K562 (cell line): ENCODE measurements at regions not wholly inside any gene's neighbourhood (a gene's known extent, or its start where the extent isn't known, plus 50 kb on each side); places are given as distances from the start of the nearest gene placed in this dataset.

ENCODE experiments used
- ATAC-seq: fragments of 200-7000 bp; cut with Tn5 transposase; 3 replicates; pipeline ENCODE4 v1.9.1; 2020; ENCODE audit warnings: moderate library complexity
- BruUV-seq: library from RNA; stranded (reverse); fragments of 400-500 nt; replicated peaks from 2 replicates; lab custom pipeline; 2021; lab: Mats Ljungman, UMichigan
- CTCF ChIA-PET: fragments of 300-600 bp; formaldehyde crosslinking; extraction: SDS; loops from one replicate; lab custom pipeline; 2021; ENCODE audit warnings: low intra/inter-chr PET ratio; lab: Yijun Ruan, JAX
- POLR2A ChIA-PET: fragments of 300-600, 350-650 bp; sonication (Branson Sonifier 250); formaldehyde crosslinking; extraction: SDS; loops from one replicate; lab custom pipeline; 2021; ENCODE audit warnings: antibody characterized with exemption, inconsistent platforms; lab: Yijun Ruan, JAX
- DNase-seq, 4 experiments: peaks; one replicate each; pipeline versions ENCODE4 v3.0.0 to v3.0.0-alpha.2; 2011 to 2018; ENCODE audit warnings: low spot score in 3 of 4, mixed read lengths in 3 of 4; ENCODE audit errors: extremely low read depth in 1 of 4
- FAIRE-seq: peaks from 2 replicates; lab custom pipeline; 2011; peaks lifted over from hg19 to GRCh38; lab: Jason Lieb, UNC
- H2AFZ ChIP-seq: 2 replicates; pipeline ENCODE4 v1.6.0; 2011; ENCODE audit warnings: low read depth, low read length, control low read depth, inconsistent platforms
- H3K27ac ChIP-seq: fragments of 200-600 bp; 3 replicates; pipeline ENCODE4 v1.8.0; 2011; ENCODE audit warnings: low read depth, mild to moderate bottlenecking, control low read depth, inconsistent platforms, low read length, moderate library complexity, mixed read lengths; ENCODE audit errors: extremely low read depth
- H3K27me3 ChIP-seq, 2 experiments: fragments of 300-600 bp in 1 of 2; 2 replicates in 1 of 2; 3 replicates in 1 of 2; pipeline versions ENCODE4 v1.6.0 to v1.8.0; 2011; ENCODE audit warnings: inconsistent platforms in 2 of 2, low read length in 2 of 2, mild to moderate bottlenecking in 1 of 2, mixed read lengths in 1 of 2, moderate library complexity in 1 of 2; ENCODE audit not compliant: control insufficient read depth in 2 of 2, insufficient read depth in 2 of 2
- H3K36me3 ChIP-seq: fragments of 300-600 bp; 3 replicates; pipeline ENCODE4 v1.8.0; 2011; ENCODE audit warnings: mild to moderate bottlenecking, low read length, inconsistent platforms; ENCODE audit not compliant: control insufficient read depth, insufficient read depth
- H3K4me1 ChIP-seq, 2 experiments: fragments of 200-600 bp in 1 of 2; replicated peaks in 1 of 2; 2 replicates in 1 of 2; 3 replicates in 1 of 2; pipeline versions ENCODE4 v1.5.1 to v1.8.0; 2011; ENCODE audit warnings: inconsistent platforms in 2 of 2, low read length in 2 of 2, mild to moderate bottlenecking in 1 of 2, mixed read lengths in 1 of 2, moderate library complexity in 1 of 2; ENCODE audit not compliant: control insufficient read depth in 2 of 2, insufficient read depth in 2 of 2
- H3K4me2 ChIP-seq: 2 replicates; pipeline ENCODE4 v1.6.1; 2011; ENCODE audit warnings: low read length, control low read depth, inconsistent platforms, mixed read lengths; ENCODE audit not compliant: insufficient read depth
- H3K4me3 ChIP-seq: fragments of 200-600 bp; sonication (generic), shearing (Covaris generic); 2 replicates; pipeline ENCODE4 v1.5.1; 2016; ENCODE audit warnings: control low read depth, inconsistent platforms
- H3K79me2 ChIP-seq: fragments of 200-600 bp; 3 replicates; pipeline ENCODE4 v1.8.0; 2011; ENCODE audit warnings: low read length, inconsistent platforms; ENCODE audit not compliant: control insufficient read depth, insufficient read depth
- H3K9ac ChIP-seq, 2 experiments: 2 replicates each; pipeline versions ENCODE4 v1.6.0 to v1.6.1; 2011; ENCODE audit warnings: low read depth in 2 of 2, low read length in 2 of 2, control low read depth in 1 of 2, inconsistent platforms in 1 of 2, mild to moderate bottlenecking in 1 of 2, mixed read lengths in 1 of 2; ENCODE audit not compliant: insufficient read depth in 1 of 2
- H3K9me1 ChIP-seq: one replicate; pipeline ENCODE4 v1.6.0; 2011; ENCODE audit warnings: inconsistent platforms, mild to moderate bottlenecking, low read length, moderate library complexity; ENCODE audit not compliant: control insufficient read depth, insufficient read depth
- H3K9me3 ChIP-seq: replicated peaks from 2 replicates; pipeline ENCODE4 v1.5.1; 2011; ENCODE audit warnings: low read depth, low read length, inconsistent platforms; ENCODE audit not compliant: control insufficient read depth, insufficient read depth
- H4K20me1 ChIP-seq: replicated peaks from 2 replicates; pipeline ENCODE4 v1.6.1; 2011; ENCODE audit warnings: low read length, inconsistent platforms, mixed read lengths; ENCODE audit not compliant: control insufficient read depth, insufficient read depth
- ARID3A ChIP-seq: IDR thresholded peaks from 2 replicates; pipeline ENCODE4 v1.6.1; 2012; ENCODE audit warnings: low read depth, low read length, improper control_type of control experiment, borderline replicate concordance
- BHLHE40 ChIP-seq: IDR thresholded peaks from 2 replicates; pipeline ENCODE4 v1.6.1; 2011; ENCODE audit warnings: low read length, improper control_type of control experiment
- BRF2 ChIP-seq: IDR thresholded peaks from 3 replicates; pipeline ENCODE4 v1.6.1; 2011; ENCODE audit warnings: borderline replicate concordance, mild to moderate bottlenecking; ENCODE audit not compliant: insufficient read length, insufficient read depth
- EGR1 ChIP-seq: fragments of 450-650 bp; conservative IDR thresholded peaks from 2 replicates; pipeline ENCODE4 v1.6.1; 2017; ENCODE audit warnings: mild to moderate bottlenecking
- ELF1 ChIP-seq: fragments of 200-800 bp; sonication (Bioruptor generic); IDR thresholded peaks from 2 replicates; pipeline ENCODE4 v1.6.1; 2016; ENCODE audit warnings: missing genetic modification characterization, missing compliant biosample characterization
- ESRRA ChIP-seq: fragments of 450-650 bp; IDR thresholded peaks from 2 replicates; pipeline ENCODE4 v1.6.1; 2014; ENCODE audit warnings: low read depth, mild to moderate bottlenecking, moderate library complexity, borderline replicate concordance
- MCM5 ChIP-seq: fragments of 450-650 bp; IDR thresholded peaks from 2 replicates; pipeline ENCODE4 v1.6.1; 2016; ENCODE audit warnings: low read depth
- MLX ChIP-seq, 2 experiments: fragments of 450-650 bp in 1 of 2; sonication (generic) in 1 of 2; formaldehyde crosslinking; conservative IDR thresholded peaks; 2 replicates each; pipeline versions ENCODE4 v1.4.0 to v1.8.1; 2020 to 2022; ENCODE audit warnings: mild to moderate bottlenecking in 1 of 2, missing genetic modification reagents in 1 of 2
- NCOR1 ChIP-seq: fragments of 450-650 bp; IDR thresholded peaks from 2 replicates; pipeline ENCODE4 v1.6.1; 2016; ENCODE audit warnings: mild to moderate bottlenecking, moderate library complexity
- NR2C1 ChIP-seq, 2 experiments: fragments of 450-650 bp; IDR thresholded peaks; 2 replicates each; pipeline ENCODE4 v1.6.1; 2017; ENCODE audit warnings: mild to moderate bottlenecking in 2 of 2, antibody characterized with exemption in 1 of 2, inconsistent platforms in 1 of 2, missing compliant biosample characterization in 1 of 2, missing genetic modification characterization in 1 of 2
- RNF219 ChIP-seq: fragments of 250-450 bp; sonication (Bioruptor Pico); IDR thresholded peaks from 2 replicates; pipeline ENCODE4 v1.5.0; 2022; ENCODE audit warnings: mild to moderate bottlenecking
- YY1 ChIP-seq, 3 experiments: IDR thresholded peaks; 2 replicates each; pipeline ENCODE4 v1.6.1; 2011; ENCODE audit warnings: low read length in 2 of 3, mild to moderate bottlenecking in 2 of 3, moderate library complexity in 2 of 3, borderline replicate concordance in 1 of 3, control low read depth in 1 of 3, low read depth in 1 of 3; ENCODE audit not compliant: insufficient read depth in 3 of 3, insufficient replicate concordance in 2 of 3, control insufficient read depth in 1 of 3, insufficient read length in 1 of 3; ENCODE audit errors: extremely low read depth in 1 of 3
- ZBTB17 ChIP-seq: fragments of 450-650 bp; formaldehyde crosslinking; IDR thresholded peaks from 2 replicates; pipeline ENCODE4 v1.4.0; 2020; ENCODE audit warnings: mild to moderate bottlenecking
- ZNF77 ChIP-seq: fragments of 250-450 bp; sonication (Bioruptor Pico); IDR thresholded peaks from 2 replicates; pipeline ENCODE4 v1.5.0; 2020
- WGBS: fragments of 100-300 bp; shearing (Covaris generic); methylation state at CpG from one replicate; pipeline ENCODE4 v1.1.6; 2016; ENCODE audit warnings: low coverage, mixed read lengths; ENCODE audit not compliant: insufficient coverage; ENCODE audit errors: missing lambda C conversion rate; 5-methylcytosine and 5-hydroxymethylcytosine counted together
- in situ Hi-C: fragments of 300-500 bp; cut with MboI; formaldehyde crosslinking; loops from 4 replicates; pipeline ENCODE4 v1.15.0; 2018; ENCODE audit warnings: inconsistent platforms, mixed read lengths
- intact Hi-C: fragments of 100-400 bp; cut with micrococcal nuclease; formaldehyde crosslinking; loops from 2 replicates; pipeline ENCODE4 v1.14.2; 2022

- TF ChIP-seq NR2C1 (IDR thresholded peaks at IDR 0.05) (no peak), NR2C1 (tag; IDR thresholded peaks at IDR 0.05) (peak; percentile 80), RNF219 (CRISPR knock-in tag) (no peak), MCM5 (no peak), ZBTB17 (CRISPR knock-in tag) (peak; percentile 84)
Measured at GRCh38 chr6:146915671-146916127, 288.5 kb upstream of the STXBP5 start (continued).

- Histone ChIP-seq H3K4me1 (peaks cover 4 to 60% of the 10 kb centered on the region in 2 experiments; a peak in 4 of 5 replicates), H3K4me3 (no peak overlapping the region), H2AFZ (peak overlapping the region; percentile 95), H3K9ac (peak overlapping the region in 1 of 2 experiments; percentile 86; a peak in 1 of 4 replicates), H3K9me3 (no peaks in the 10 kb centered on the region), H3K79me2 (no peaks in the 10 kb centered on the region), H3K4me2 (no peak overlapping the region), H4K20me1 (no peaks in the 10 kb centered on the region), H3K9me1 (no peaks in the 10 kb centered on the region), H3K36me3 (no peaks in the 10 kb centered on the region), H3K27ac (peak overlapping the region; percentile 96; the same call in 2 of the 3 replicates), H3K27me3 (no peaks in the 10 kb centered on the region)
- in situ Hi-C loops (no loop called here), intact Hi-C loops (no loop called here)
- ChIA-PET POLR2A (interaction anchor here (1.0 to 2.2 kb wide), 4 partner anchors 11 to 304 kb away, joined by 3 to 8 read pairs (median 4); no protein-coding TSS in a partner anchor), CTCF (no interaction called here)
- no peak for DNase-seq
- 26% methylated on average over 3 of the region's 3 CpGs for WGBS
- no TSS peak for BruUV-seq
- no peak for ATAC-seq
- no peak for FAIRE-seq
- TF ChIP-seq ZNF77 (CRISPR knock-in tag) (no peak), NCOR1 (no peak), EGR1 (peak; percentile 64), ELF1 (tag) (peak; percentile 33; the same call in 1 of the 2 replicates), BRF2 (no peak), ESRRA (peak; percentile 58; the same call in 1 of the 2 replicates), BHLHE40 (no peak), MLX (CRISPR knock-in tag; conservative IDR thresholded peaks at IDR 0.05) (no peak), ARID3A (no peak), YY1 (IDR thresholded peaks at IDR 0.05; ENCODE audit: borderline replicate concordance in 1 of 3, control insufficient read depth in 1 of 3, extremely low read depth in 1 of 3, insufficient read depth in 3 of 3, insufficient read length in 1 of 3, insufficient replicate concordance in 2 of 3, low read depth in 1 of 3, low read length in 2 of 3) (no peak)
Measured at GRCh38 chr6:146916435-146917025, 287.7 kb upstream of the STXBP5 start.
